ENCODE measurements at regions not wholly inside any gene's neighbourhood (a gene's known extent, or its start where the extent isn't known, plus 50 kb on each side); places are given as distances from the start of the nearest gene placed in this dataset.
A peak's percentile ranks its signal among the peaks of the same experiment; 100 is the strongest.
"Not testable (repeated sequence)": the region's sequence is repeated elsewhere in the genome, so short reads cannot be mapped to it uniquely, and the experiment has no call there.

DNA sequence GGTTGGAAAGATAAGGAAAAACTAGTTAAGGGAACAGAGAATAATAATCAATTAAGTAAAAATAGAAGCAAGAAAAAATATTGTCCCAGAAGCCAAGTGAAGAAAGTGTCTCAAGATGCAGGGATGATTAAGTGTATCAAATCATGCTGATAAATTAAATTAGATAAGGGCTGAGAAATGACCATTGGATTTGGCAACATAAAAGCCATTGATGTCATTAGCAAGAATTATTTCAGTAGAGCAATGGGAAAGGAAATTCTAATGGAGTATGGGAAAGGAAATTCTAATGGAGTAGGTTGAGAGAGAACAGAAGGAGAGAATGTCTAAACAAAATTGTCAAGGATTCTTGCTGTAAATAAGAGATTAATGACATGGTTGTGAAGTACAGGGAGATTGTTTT, 146.8 kb downstream of the TFAP2B start:
- no peaks in the 10 kb centered on the region for H3K9me3 Mint-ChIP-seq
- no peaks in the 10 kb centered on the region for H3K36me3 Mint-ChIP-seq (ENCODE audit: low read depth)
- H3K27ac Mint-ChIP-seq, result no peak overlapping the region
- H3K4me1 Mint-ChIP-seq, result no peaks in the 10 kb centered on the region
- H3K27me3 Mint-ChIP-seq (ENCODE audit: low read depth), result no peaks in the 10 kb centered on the region
- no peak overlapping the region for H3K4me3 Mint-ChIP-seq
- TF ChIP-seq, protein P1, sequence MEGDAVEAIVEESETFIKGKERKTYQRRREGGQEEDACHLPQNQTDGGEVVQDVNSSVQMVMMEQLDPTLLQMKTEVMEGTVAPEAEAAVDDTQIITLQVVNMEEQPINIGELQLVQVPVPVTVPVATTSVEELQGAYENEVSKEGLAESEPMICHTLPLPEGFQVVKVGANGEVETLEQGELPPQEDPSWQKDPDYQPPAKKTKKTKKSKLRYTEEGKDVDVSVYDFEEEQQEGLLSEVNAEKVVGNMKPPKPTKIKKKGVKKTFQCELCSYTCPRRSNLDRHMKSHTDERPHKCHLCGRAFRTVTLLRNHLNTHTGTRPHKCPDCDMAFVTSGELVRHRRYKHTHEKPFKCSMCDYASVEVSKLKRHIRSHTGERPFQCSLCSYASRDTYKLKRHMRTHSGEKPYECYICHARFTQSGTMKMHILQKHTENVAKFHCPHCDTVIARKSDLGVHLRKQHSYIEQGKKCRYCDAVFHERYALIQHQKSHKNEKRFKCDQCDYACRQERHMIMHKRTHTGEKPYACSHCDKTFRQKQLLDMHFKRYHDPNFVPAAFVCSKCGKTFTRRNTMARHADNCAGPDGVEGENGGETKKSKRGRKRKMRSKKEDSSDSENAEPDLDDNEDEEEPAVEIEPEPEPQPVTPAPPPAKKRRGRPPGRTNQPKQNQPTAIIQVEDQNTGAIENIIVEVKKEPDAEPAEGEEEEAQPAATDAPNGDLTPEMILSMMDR (IDR thresholded peaks at IDR 0.05; ENCODE audit: unreplicated experiment in 3 of 3), result no peak

DNA sequence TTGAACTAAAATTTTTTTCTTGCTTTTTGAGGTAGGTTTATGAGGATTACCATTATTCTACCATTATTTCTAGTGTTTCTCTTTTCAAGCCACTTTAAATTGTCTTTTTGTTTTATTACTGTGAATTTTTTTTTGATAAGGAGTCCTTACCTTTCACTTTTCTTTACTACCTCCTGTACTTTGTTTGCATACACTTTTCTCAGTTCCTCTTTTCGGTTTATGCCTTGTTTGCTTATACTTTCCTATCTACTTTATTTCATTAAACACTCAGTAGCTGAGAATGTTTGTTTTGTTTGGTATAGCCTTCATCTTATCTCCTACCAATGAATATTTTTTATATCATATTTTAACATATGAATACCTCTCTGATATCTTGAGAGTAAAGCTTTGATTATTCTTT, 147.9 kb downstream of the TFAP2B start:
- H3K36me3 Mint-ChIP-seq (ENCODE audit: low read depth), result no peaks in the 10 kb centered on the region
- no peaks in the 10 kb centered on the region for H3K9me3 Mint-ChIP-seq
- H3K4me3 Mint-ChIP-seq, result no peak overlapping the region
- H3K4me1 Mint-ChIP-seq, result peaks cover 2% of the 10 kb centered on the region
- H3K27ac Mint-ChIP-seq, result no peak overlapping the region
- no peaks in the 10 kb centered on the region for H3K27me3 Mint-ChIP-seq (ENCODE audit: low read depth)
- TF ChIP-seq, protein P1 (IDR thresholded peaks at IDR 0.05; ENCODE audit: unreplicated experiment in 3 of 3), result no peak

DNA sequence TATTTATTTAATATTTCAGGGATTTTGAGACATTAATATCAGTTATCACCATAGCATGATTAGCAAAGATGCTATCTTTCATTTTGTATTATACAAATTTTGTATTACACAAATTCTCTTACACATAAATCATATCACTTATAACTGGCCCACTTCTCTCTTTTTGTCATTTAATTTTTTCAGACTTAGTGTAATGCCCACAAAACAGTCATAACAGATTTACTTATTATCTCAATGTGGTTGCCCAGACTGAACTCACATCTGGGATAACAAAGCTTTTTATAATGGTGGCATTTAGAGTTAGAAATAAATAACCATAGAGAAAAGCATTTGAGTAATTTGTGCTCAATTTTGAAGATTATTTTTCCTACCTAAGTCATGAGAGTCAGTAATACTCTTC, 148.3 kb downstream of the TFAP2B start:
- no peak overlapping the region for H3K4me3 Mint-ChIP-seq
- H3K27ac Mint-ChIP-seq, result no peak overlapping the region
- H3K36me3 Mint-ChIP-seq (ENCODE audit: low read depth), result no peaks in the 10 kb centered on the region
- H3K9me3 Mint-ChIP-seq, result no peaks in the 10 kb centered on the region
- TF ChIP-seq, protein P1 (IDR thresholded peaks at IDR 0.05; ENCODE audit: unreplicated experiment in 3 of 3), result no peak
- no peaks in the 10 kb centered on the region for H3K27me3 Mint-ChIP-seq (ENCODE audit: low read depth)
- H3K4me1 Mint-ChIP-seq, result peaks cover 7% of the 10 kb centered on the region

DNA sequence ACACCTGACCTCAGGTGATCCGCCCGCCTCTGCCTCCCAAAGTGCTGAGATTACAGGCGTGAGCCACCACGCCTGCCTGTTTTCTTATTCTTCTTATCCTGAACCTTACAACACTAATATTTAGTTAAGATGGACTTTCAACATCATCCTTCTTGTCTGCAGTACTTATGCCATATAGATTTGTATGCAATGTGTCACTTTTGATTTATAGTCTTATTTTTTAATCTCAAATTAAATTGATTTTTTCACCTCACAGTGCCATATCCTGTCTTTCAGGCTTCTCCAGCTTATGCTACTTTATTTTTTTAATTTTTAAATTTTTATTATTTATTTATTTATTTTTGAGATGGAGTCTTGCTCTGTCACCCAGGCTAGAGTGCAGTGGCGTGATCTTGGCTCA, 149.6 kb downstream of the TFAP2B start:
- H3K9me3 Mint-ChIP-seq; H3K36me3 Mint-ChIP-seq (ENCODE audit: low read depth); H3K27me3 Mint-ChIP-seq (ENCODE audit: low read depth); H3K27ac Mint-ChIP-seq; H3K4me3 Mint-ChIP-seq: not testable (repeated sequence)
- peaks cover 12% of the 10 kb centered on the region for H3K4me1 Mint-ChIP-seq

DNA sequence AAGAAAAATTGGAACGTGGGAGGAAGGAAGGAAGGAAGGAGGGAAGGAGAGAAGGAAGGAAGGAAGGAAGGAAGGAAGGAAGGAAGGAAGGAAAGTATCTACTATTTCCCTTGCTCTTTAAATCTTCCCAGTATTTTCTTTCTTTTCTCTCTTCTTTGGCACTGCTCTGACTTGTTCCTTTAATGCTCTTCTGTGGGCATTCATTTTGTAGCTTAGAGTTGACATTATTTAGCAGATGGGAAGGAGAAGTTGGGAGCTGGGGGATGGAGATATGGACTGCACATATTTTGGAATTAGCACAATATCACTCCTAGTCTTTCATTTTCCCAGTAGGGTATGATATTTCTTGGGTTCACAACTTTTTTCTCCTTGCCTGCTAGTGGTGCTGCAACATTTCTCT, 152.2 kb downstream of the TFAP2B start:
- H3K4me1 Mint-ChIP-seq, result peaks cover 12% of the 10 kb centered on the region
- no peaks in the 10 kb centered on the region for H3K27me3 Mint-ChIP-seq (ENCODE audit: low read depth)
- peak overlapping the region in 1 of 3 experiments; percentile 10 for H3K27ac Mint-ChIP-seq
- no peaks in the 10 kb centered on the region for H3K36me3 Mint-ChIP-seq (ENCODE audit: low read depth)
- no peak overlapping the region for H3K4me3 Mint-ChIP-seq
- H3K9me3 Mint-ChIP-seq, result no peaks in the 10 kb centered on the region
- TF ChIP-seq, protein P1 (IDR thresholded peaks at IDR 0.05; ENCODE audit: unreplicated experiment in 3 of 3), result no peak

DNA sequence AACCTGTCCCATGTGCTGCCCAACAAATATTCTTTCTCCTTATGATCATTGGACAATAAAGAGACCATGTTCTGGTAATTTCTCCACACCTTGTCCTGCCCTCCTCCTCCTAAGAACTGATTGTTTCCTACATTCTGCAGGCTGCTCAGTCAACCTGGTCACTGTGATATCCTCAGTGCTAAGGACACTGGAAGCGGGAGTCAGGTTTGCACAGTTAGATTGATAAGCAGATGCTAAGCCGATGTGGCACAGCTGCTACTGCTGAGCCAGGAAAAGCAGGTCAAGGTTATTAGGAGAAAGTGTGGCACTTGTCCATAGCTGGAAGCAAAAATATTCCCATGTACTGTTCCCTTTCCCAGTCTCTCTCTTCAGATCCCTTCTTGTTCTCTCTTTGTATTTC, 154.8 kb downstream of the TFAP2B start:
- Mint-ChIP-seq H3K27me3 (ENCODE audit: low read depth) (no peaks in the 10 kb centered on the region), H3K9me3 (no peaks in the 10 kb centered on the region), H3K27ac (no peak overlapping the region), H3K4me1 (peaks cover 14% of the 10 kb centered on the region), H3K36me3 (ENCODE audit: low read depth) (no peaks in the 10 kb centered on the region), H3K4me3 (no peak overlapping the region)
- TF ChIP-seq, protein P1 (IDR thresholded peaks at IDR 0.05; ENCODE audit: unreplicated experiment in 3 of 3), result no peak

All from nephron (organoid).